GM12878 (cell line): ENCODE measurements at regions not wholly inside any gene's neighbourhood (a gene's known extent, or its start where the extent isn't known, plus 50 kb on each side); places are given as distances from the start of the nearest gene placed in this dataset.

Source experiments
- ATAC-seq: fragments of 200-7000 bp; cut with Tn5 transposase; 3 replicates; pipeline ENCODE4 v1.9.1; 2020; ENCODE audit warnings: mild to moderate bottlenecking, moderate library complexity
- BruUV-seq: library from RNA; stranded (reverse); fragments of 400-500 nt; replicated peaks from 2 replicates; lab custom pipeline; 2021; lab: Mats Ljungman, UMichigan
- CTCF ChIA-PET: fragments of 300-600 bp; sonication (Branson Sonifier 250); formaldehyde crosslinking; extraction: SDS; loops from one replicate; lab custom pipeline; 2021; ENCODE audit warnings: inconsistent platforms; lab: Yijun Ruan, JAX
- POLR2A ChIA-PET: fragments of 350-600 bp; formaldehyde crosslinking; extraction: SDS; loops from one replicate; lab custom pipeline; 2021; ENCODE audit warnings: inconsistent platforms; lab: Charles Lee
- RAD21 ChIA-PET: fragments of 300-600 bp; sonication (Branson Sonifier 250); formaldehyde crosslinking; loops from one replicate; lab custom pipeline; 2023; ENCODE audit warnings: antibody characterized with exemption; ENCODE audit not compliant: unreplicated experiment; lab: Charles Lee
- SMC1A ChIA-PET: fragments of 300-600 bp; sonication (Branson Sonifier 250); formaldehyde crosslinking; loops from one replicate; lab custom pipeline; 2023; ENCODE audit not compliant: unreplicated experiment, uncharacterized antibody; lab: Charles Lee
- DNase-seq: peaks from one replicate; pipeline ENCODE4 v3.0.0-alpha.2; 2011; ENCODE audit warnings: low read depth, low spot score
- FAIRE-seq: peaks from 3 replicates; lab custom pipeline; 2011; peaks lifted over from hg19 to GRCh38; lab: Jason Lieb, UNC
- H2AFZ ChIP-seq: 2 replicates; pipeline ENCODE4 v1.6.0; 2011; ENCODE audit warnings: low read depth, low read length, control low read depth; ENCODE audit not compliant: control insufficient read depth
- H3K27ac ChIP-seq: 2 replicates; pipeline ENCODE4 v1.5.1; 2011; ENCODE audit warnings: control low read depth; ENCODE audit not compliant: control insufficient read depth, insufficient read depth
- H3K27me3 ChIP-seq, 2 experiments: replicated peaks in 1 of 2; 2 replicates each; pipeline versions ENCODE4 v1.6.0 to v1.6.1; 2011; ENCODE audit warnings: low read length in 1 of 2; ENCODE audit not compliant: control insufficient read depth in 2 of 2, insufficient read depth in 2 of 2
- H3K36me3 ChIP-seq, 2 experiments: 2 replicates each; pipeline ENCODE4 v1.5.1; 2011; ENCODE audit warnings: low read length in 1 of 2; ENCODE audit not compliant: control insufficient read depth in 2 of 2, insufficient read depth in 2 of 2
- H3K4me1 ChIP-seq: 2 replicates; pipeline ENCODE4 v1.6.1; 2011; ENCODE audit warnings: mild to moderate bottlenecking, low read length, moderate library complexity, mixed read lengths; ENCODE audit not compliant: control insufficient read depth, insufficient read depth
- H3K4me2 ChIP-seq: 2 replicates; pipeline ENCODE4 v1.6.0; 2011; ENCODE audit warnings: control low read depth; ENCODE audit not compliant: control insufficient read depth, insufficient read depth
- H3K4me3 ChIP-seq: fragments of 200-600 bp; sonication (generic); 2 replicates; pipeline ENCODE4 v1.5.1; 2016
- H3K79me2 ChIP-seq: 2 replicates; pipeline ENCODE4 v1.6.0; 2011; ENCODE audit warnings: low read length; ENCODE audit not compliant: control insufficient read depth, insufficient read depth
- H3K9ac ChIP-seq: 2 replicates; pipeline ENCODE4 v1.8.0; 2011; ENCODE audit warnings: low read length, control low read depth, mixed read lengths; ENCODE audit not compliant: control insufficient read depth, insufficient read depth
- H3K9me3 ChIP-seq: replicated peaks from 3 replicates; pipeline ENCODE4 v1.5.1; 2011; ENCODE audit warnings: mild to moderate bottlenecking, low read length; ENCODE audit not compliant: control insufficient read depth, insufficient read depth
- H4K20me1 ChIP-seq: 2 replicates; pipeline ENCODE4 v1.6.0; 2011; ENCODE audit not compliant: control insufficient read depth, insufficient read depth
- BMI1 ChIP-seq: fragments of 450-650 bp; IDR thresholded peaks from 2 replicates; pipeline ENCODE4 v1.6.1; 2016; ENCODE audit warnings: mild to moderate bottlenecking, moderate library complexity, borderline replicate concordance
- CREM ChIP-seq: IDR thresholded peaks from 2 replicates; pipeline ENCODE4 v1.6.1; 2014; ENCODE audit warnings: antibody characterized with exemption, low read depth
- DPF2 ChIP-seq: fragments of 450-650 bp; IDR thresholded peaks from 2 replicates; pipeline ENCODE4 v1.6.1; 2017; ENCODE audit warnings: mild to moderate bottlenecking
- FOXM1 ChIP-seq: IDR thresholded peaks from 2 replicates; pipeline ENCODE4 v1.6.1; 2012; ENCODE audit warnings: low read depth, mild to moderate bottlenecking, inconsistent platforms, low read length, moderate library complexity
- IRF4 ChIP-seq: IDR thresholded peaks from 2 replicates; pipeline ENCODE4 v1.6.1; 2011; ENCODE audit warnings: low read depth, low read length
- LARP7 ChIP-seq: fragments of 450-650 bp; IDR thresholded peaks from 2 replicates; pipeline ENCODE4 v1.6.1; 2017; ENCODE audit warnings: mild to moderate bottlenecking
- SMARCA5 ChIP-seq: fragments of 450-650 bp; IDR thresholded peaks from 2 replicates; pipeline ENCODE4 v1.6.1; 2017; ENCODE audit warnings: mild to moderate bottlenecking
- SUZ12 ChIP-seq: fragments of 200-600 bp; sonication (generic); IDR thresholded peaks from one replicate; pipeline ENCODE4 v1.6.1; 2018; ENCODE audit warnings: antibody characterized with exemption, mild to moderate bottlenecking; ENCODE audit not compliant: unreplicated experiment
- ZNF384 ChIP-seq: IDR thresholded peaks from 2 replicates; pipeline ENCODE4 v1.6.1; 2012; ENCODE audit warnings: low read depth, mild to moderate bottlenecking, low read length, improper control_type of control experiment, borderline replicate concordance
- ZSCAN29 ChIP-seq: fragments of 450-650 bp; IDR thresholded peaks from 2 replicates; pipeline ENCODE4 v1.6.1; 2017; ENCODE audit warnings: mild to moderate bottlenecking, moderate library complexity
- WGBS: methylation state at CpG from one replicate; pipeline ENCODE4 v1.1.6; 2016; ENCODE audit warnings: low lambda C conversion rate; ENCODE audit not compliant: insufficient replicate concordance, insufficient coverage; ENCODE audit errors: missing lambda C conversion rate; 5-methylcytosine and 5-hydroxymethylcytosine counted together
- in situ Hi-C: fragments of 300-500 bp; cut with MboI; formaldehyde crosslinking; loops from 9 replicates; pipeline ENCODE4 v1.14.3; 2018; ENCODE audit warnings: mixed read lengths
- intact Hi-C: fragments of 100-400 bp; cut with micrococcal nuclease; formaldehyde crosslinking; loops from one replicate; pipeline ENCODE4 v1.14.2; 2022; ENCODE audit not compliant: unreplicated experiment
- TF ChIP-seq, protein P1 (sequence below): fragments of 450-650 bp; IDR thresholded peaks from 2 replicates; pipeline ENCODE4 v1.6.1; 2016; ENCODE audit warnings: mild to moderate bottlenecking
- TF ChIP-seq, protein P2 (sequence below): fragments of 450-650 bp; IDR thresholded peaks from 2 replicates; pipeline ENCODE4 v1.6.1; 2017; ENCODE audit warnings: low read depth, mild to moderate bottlenecking, moderate library complexity
- TF ChIP-seq, protein P3 (sequence below): fragments of 450-650 bp; IDR thresholded peaks from 2 replicates; pipeline ENCODE4 v1.6.1; 2017; ENCODE audit warnings: mild to moderate bottlenecking

DNA sequence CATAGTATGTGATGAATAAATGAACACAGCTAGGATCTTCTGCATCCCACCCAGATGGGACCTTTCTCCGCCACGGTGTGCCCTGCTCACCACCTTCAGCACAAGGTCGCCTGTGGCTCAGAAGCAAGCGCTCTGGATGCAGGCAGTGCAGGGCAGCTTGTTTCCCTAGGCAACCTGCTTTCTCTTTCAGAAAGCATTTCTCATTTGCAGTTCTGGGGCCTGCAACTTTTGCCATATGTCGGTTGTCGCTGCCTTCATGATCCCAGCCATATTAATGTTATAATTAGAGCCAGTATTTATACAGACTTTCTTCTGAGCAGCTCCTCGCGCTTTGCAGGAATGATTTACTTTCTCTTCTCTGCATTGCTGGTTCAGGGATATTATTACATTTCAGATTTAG, 692.8 kb downstream of the RNF144A start:
- Histone ChIP-seq H4K20me1 (no peaks in the 10 kb centered on the region), H3K9ac (no peak overlapping the region), H2AFZ (peak overlapping the region; percentile 4; the same call in 1 of the 2 replicates), H3K9me3 (no peaks in the 10 kb centered on the region), H3K79me2 (no peaks in the 10 kb centered on the region), H3K36me3 (no peaks in the 10 kb centered on the region), H3K27ac (no peak overlapping the region), H3K4me2 (peak overlapping the region; percentile 41), H3K4me3 (no peak overlapping the region), H3K4me1 (peaks cover 17% of the 10 kb centered on the region), H3K27me3 (no peaks in the 10 kb centered on the region)
- ChIA-PET RAD21 (interaction anchor here (1.1 to 1.5 kb wide), 5 partner anchors 11 to 94 kb away, joined by 3 to 6 read pairs (median 4); no protein-coding TSS in a partner anchor), POLR2A (interaction anchor here (1.2 kb wide), 1 partner anchor 12 kb away, joined by 3 read pairs; no protein-coding TSS in a partner anchor), CTCF (interaction anchor here (0.9 to 1.8 kb wide), 3 partner anchors 9 to 116 kb away, joined by 3 to 5 read pairs (median 4); no protein-coding TSS in a partner anchor), SMC1A (interaction anchor here (1.0 to 5.2 kb wide), 8 partner anchors 9 to 182 kb away, joined by 4 to 31 read pairs (median 6); no protein-coding TSS in a partner anchor)
- FAIRE-seq (peak; percentile 13), DNase-seq (no peak), ATAC-seq (peak; percentile 81)
- intact Hi-C loops (loop anchor here (5.0 kb wide), 1 partner anchor 112 kb away; no protein-coding TSS in a partner anchor), in situ Hi-C loops (no loop called here)
- 74% methylated on average over 8 of the region's 8 CpGs for WGBS
- peak; percentile 46; the same call in 1 of the 2 replicates for TF ChIP-seq BMI1
- TF ChIP-seq ZSCAN29 = no peak
- no peak for TF ChIP-seq FOXM1
- TF ChIP-seq, protein P1, sequence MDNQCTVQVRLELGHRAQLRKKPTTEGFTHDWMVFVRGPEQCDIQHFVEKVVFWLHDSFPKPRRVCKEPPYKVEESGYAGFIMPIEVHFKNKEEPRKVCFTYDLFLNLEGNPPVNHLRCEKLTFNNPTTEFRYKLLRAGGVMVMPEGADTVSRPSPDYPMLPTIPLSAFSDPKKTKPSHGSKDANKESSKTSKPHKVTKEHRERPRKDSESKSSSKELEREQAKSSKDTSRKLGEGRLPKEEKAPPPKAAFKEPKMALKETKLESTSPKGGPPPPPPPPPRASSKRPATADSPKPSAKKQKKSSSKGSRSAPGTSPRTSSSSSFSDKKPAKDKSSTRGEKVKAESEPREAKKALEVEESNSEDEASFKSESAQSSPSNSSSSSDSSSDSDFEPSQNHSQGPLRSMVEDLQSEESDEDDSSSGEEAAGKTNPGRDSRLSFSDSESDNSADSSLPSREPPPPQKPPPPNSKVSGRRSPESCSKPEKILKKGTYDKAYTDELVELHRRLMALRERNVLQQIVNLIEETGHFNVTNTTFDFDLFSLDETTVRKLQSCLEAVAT = 0 out of 2 replicates have a peak, but pooled peaks have one; percentile 70
- no peak for TF ChIP-seq CREM
- TF ChIP-seq, protein P2, sequence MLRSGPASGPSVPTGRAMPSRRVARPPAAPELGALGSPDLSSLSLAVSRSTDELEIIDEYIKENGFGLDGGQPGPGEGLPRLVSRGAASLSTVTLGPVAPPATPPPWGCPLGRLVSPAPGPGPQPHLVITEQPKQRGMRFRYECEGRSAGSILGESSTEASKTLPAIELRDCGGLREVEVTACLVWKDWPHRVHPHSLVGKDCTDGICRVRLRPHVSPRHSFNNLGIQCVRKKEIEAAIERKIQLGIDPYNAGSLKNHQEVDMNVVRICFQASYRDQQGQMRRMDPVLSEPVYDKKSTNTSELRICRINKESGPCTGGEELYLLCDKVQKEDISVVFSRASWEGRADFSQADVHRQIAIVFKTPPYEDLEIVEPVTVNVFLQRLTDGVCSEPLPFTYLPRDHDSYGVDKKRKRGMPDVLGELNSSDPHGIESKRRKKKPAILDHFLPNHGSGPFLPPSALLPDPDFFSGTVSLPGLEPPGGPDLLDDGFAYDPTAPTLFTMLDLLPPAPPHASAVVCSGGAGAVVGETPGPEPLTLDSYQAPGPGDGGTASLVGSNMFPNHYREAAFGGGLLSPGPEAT = no peak
- no peak for TF ChIP-seq SUZ12
- TF ChIP-seq ZNF384 = no peak
- TF ChIP-seq LARP7 = no peak
- TF ChIP-seq DPF2 = no peak
- TF ChIP-seq, protein P3, sequence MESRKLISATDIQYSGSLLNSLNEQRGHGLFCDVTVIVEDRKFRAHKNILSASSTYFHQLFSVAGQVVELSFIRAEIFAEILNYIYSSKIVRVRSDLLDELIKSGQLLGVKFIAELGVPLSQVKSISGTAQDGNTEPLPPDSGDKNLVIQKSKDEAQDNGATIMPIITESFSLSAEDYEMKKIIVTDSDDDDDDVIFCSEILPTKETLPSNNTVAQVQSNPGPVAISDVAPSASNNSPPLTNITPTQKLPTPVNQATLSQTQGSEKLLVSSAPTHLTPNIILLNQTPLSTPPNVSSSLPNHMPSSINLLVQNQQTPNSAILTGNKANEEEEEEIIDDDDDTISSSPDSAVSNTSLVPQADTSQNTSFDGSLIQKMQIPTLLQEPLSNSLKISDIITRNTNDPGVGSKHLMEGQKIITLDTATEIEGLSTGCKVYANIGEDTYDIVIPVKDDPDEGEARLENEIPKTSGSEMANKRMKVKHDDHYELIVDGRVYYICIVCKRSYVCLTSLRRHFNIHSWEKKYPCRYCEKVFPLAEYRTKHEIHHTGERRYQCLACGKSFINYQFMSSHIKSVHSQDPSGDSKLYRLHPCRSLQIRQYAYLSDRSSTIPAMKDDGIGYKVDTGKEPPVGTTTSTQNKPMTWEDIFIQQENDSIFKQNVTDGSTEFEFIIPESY = 0 out of 2 replicates have a peak, but pooled peaks have one; percentile 10
- TF ChIP-seq SMARCA5 = no peak
- TF ChIP-seq IRF4 = no peak
- BruUV-seq = no TSS peak
